Stimulated activated naive CD4-positive, alpha-beta T cell (primary cell): ENCODE measurements at regions not wholly inside any gene's neighbourhood (a gene's known extent, or its start where the extent isn't known, plus 50 kb on each side); places are given as distances from the start of the nearest gene placed in this dataset.
"Not testable (repeated sequence)": the region's sequence is repeated elsewhere in the genome, so short reads cannot be mapped to it uniquely, and the experiment has no call there.

Source experiments
- DNase-seq, 6 experiments: peaks; one replicate each; lab custom pipeline; 2025; lab: John Stamatoyannopoulos, UW

GRCh38 chr9:18036422-18037187, 437.3 kb upstream of the ADAMTSL1 start:
- DNase-seq: no peak

- DNase-seq: no peak
These were observed 436.0 kb upstream of the ADAMTSL1 start for GRCh38 chr9:18037981-18038380.

DNA sequence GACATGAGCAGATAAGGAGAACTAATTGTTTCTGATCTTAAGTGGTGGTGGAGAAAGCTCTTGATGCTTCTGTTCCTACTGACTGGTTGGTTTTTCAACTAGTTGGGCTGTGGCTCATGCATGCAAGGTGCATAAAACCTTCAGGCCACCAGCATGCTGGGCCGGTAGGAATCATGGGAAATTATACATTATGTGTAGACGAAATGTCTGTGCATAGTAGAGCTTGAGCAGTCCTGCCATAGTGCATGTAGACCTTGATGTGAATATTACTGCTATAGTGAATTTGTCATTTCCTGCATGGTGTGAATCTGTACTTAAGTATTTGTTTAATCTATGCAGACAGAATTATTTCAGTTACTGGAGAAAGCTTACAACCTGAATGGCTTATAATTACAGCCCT, 433.6 kb upstream of the ADAMTSL1 start:
- DNase-seq: no peak

DNA sequence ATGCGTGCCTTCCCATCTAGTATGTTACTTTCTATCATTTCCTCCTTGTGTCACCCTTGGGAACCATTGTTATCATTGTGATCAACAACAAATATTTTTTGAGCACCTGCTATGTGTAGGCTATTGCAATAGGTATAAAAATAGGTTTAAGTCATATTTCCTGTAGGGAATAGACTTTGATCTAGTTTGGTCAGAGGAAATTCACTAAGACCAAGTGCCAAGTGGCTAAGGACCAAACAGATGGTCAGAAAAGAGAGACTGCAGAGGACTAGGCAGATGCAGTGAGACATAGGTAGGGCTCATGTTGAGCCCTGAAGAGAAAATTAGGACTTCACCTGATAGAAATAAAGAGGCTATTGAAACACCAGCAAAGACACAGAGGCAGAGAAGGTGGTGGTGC, 430.0 kb upstream of the ADAMTSL1 start:
- no peak for DNase-seq

DNA sequence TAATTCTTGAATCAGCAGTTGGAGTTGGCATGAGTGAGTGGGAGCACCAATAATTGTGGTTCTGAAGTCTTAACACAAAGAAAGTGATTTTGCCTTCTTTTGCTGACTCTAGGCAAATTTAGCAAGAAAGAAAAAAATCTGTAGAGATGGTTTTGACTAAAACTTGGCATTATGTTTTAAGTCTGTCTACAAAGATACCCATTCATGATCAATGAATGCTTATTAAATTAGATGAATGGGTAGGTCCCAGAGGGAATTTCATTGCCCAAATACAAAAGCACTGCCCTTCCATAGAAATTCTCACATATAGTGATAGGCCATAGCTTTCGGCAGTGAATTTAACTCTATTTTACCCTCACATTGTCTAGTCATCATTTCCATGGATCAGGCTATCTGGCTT, 428.6 kb upstream of the ADAMTSL1 start:
- DNase-seq: no peak

- no peak for DNase-seq
These were observed 427.9 kb upstream of the ADAMTSL1 start for GRCh38 chr9:18046068-18046467.

- DNase-seq: no peak
These were observed 422.3 kb upstream of the ADAMTSL1 start for GRCh38 chr9:18051638-18052037.

- no peak for DNase-seq
These were observed 421.9 kb upstream of the ADAMTSL1 start for GRCh38 chr9:18052060-18052459.

DNA sequence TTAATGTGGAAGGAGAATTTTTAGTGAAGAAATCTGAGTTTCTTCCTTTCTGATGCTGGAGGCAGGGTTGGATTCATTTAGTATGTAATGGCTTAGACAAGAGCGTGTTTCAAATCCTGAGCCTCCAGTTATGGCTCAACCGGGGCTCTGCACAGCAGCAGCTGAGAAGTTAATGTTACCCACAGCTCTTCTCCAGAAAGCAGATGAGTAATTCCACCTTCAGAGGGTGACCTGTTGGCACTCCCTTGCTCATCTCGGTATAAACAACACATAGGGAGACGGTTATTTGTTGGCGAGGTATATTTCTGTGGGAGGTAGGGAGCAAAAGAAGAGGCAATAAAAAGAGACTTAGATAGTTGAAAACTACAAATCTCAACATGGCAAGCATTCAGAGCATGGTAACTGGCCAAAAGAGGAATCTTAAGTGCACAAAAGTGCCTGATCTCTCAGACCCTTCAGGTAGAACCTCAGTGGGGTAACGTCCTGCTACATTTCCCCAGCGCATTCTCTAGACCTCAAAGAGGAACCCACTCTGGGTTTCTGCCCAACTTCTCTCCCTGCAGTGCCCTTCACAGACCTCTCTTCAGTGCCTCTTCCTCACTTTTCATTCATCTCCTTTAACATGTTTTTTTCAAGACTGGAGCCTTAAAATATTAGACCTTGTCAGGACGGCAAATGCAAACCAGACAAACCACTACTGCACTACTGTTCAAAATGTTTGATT, 417.5 kb upstream of the ADAMTSL1 start:
- DNase-seq: no peak

- DNase-seq: no peak
These were observed 417.0 kb upstream of the ADAMTSL1 start for GRCh38 chr9:18056993-18057369.

- DNase-seq: no peak
These were observed 415.1 kb upstream of the ADAMTSL1 start for GRCh38 chr9:18058564-18059442.

DNA sequence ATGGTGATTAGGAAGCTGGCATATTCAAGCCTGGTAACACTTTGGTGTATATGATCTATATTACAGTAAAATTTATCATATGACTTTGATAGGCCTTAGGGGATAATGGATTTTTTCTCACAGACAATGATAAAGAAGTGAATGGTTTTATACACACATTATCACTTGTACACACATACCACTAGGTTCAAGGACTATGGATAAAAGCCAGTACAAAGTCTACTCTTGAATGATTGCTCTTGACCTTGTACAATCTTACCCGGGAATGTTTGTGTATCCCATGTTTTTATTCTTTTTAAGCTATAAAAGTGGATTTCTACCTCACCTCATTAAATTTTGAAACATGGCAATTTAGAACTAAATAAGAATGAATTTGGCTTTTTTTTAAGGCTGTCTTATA, 414.5 kb upstream of the ADAMTSL1 start:
- no peak for DNase-seq

DNA sequence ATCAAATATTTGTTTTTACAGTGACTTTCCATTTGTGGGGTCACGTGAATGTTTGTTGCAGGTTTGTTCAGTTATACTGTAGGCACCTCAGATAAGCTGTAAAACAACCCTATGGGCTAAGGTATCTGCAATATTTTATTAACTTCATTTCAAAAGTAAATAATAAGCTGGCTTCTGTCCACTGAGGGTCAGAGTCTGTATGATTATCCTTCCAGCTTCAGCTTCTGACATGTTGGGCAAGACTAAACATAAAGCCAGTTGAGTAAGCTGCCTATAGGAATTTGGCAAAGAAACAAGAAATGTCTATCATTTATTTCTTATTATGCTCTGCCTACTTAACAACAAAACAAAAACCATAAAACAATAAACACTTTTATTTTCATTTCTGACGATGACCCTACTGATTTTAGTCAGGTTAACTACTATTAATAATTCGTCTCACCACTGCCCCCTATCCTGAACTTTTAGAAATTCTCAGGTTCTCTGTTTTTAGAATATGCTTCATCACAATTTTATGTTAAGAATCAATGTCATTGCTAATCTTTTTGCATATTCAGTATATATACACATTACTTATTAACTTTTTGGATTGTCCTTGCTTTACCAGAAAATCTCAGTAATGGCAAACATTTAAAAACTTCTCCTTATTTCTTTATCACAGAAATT, 413.6 kb upstream of the ADAMTSL1 start:
- DNase-seq: no peak

DNA sequence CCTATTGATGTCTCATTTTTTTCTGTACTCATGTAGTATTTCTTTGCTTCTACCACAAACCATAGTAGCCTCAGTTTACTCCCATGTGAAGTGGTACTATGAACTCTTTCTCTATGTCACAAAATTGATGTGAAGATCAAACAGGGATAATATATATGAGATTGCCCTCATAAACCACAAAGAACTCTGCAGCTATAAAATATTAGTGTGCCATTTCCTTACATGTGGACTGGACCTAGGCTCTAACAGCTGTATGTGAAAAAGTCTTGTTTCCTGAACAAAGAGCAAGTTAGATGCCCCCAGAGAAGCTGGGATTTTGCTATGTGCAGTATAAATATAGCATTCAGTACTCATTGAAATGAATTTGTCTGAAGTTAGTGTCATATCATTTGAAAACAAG, 412.6 kb upstream of the ADAMTSL1 start:
- no peak for DNase-seq

GRCh38 chr9:18061856-18062255, 412.1 kb upstream of the ADAMTSL1 start:
- DNase-seq: no peak

DNA sequence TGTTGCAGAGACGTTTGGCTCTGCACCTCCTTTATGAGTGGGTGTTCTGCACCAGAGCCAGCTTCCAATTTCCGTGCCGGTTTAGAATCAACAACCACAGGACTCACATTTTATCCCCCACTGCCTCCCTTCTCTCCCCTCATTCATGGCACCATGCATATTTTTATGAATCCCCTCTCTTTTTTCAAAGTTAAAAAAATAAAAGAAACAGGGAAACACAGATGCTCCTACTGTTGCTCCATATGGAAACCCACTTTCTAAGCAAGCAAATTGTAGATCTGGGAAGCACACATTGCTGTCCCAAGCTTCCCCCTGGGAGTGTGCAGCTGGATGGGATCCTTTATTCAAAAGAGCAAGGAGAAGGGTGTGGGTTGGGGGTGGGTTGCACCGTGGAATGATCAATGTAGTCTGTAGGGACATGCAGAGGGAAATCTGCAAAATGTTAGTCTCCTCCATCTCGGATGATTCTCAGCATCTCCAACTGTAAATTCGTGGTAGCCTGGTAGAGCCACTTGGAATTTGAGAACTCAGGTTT, 410.0 kb upstream of the ADAMTSL1 start:
- no peak for DNase-seq

- DNase-seq: not testable (repeated sequence)
These were observed 407.3 kb upstream of the ADAMTSL1 start for GRCh38 chr9:18066608-18067007.

DNA sequence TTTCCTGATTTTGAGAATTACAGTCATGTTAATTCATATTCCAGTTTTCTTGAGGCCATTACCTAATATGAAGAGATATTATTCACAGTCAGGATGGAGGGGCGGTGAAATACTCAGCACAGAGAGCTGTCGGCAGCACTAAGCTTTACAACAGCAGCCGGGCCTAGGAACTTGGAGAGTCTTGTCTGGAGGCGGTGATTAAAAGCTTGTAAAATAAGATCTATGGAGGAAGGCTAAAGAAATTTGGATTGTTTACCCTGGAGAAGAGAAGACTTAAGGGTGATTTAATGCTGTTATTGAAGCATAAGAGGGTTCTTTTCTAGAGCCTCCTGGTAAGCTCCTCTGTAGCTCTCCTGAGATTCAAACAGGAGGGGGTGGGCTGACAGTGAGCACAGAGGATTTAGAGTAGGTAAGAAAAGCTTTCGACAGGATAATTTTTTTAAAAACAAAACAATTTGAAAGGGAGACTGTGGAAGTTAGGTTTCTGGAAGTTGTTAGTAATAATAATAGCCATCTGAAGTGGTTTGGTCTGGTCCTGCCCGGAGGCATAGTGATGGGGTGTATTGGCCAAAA, 406.3 kb upstream of the ADAMTSL1 start:
- DNase-seq: no peak

GRCh38 chr9:18068900-18069299, 405.1 kb upstream of the ADAMTSL1 start:
- DNase-seq: no peak

DNA sequence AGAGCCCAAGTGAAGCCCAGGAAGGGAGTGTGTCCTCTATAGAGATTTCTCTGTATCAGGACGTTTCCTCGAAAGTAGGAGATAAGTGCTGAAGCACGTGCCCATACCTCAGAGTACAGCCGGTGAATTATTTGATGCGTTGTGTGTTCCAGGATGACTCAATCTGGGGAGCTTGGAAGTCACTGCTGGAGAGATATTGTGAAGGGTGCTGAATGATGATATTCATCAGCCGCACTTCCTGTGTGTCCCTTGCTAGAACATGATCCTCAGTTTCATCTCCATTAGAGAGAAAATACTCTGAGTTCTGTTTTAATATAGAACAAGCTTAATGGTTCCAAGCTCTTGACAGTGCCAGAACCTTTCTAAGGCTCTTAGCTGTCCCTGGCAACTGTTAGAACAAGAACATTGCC, 402.3 kb upstream of the ADAMTSL1 start:
- no peak for DNase-seq

- DNase-seq: no peak
These were observed 401.0 kb upstream of the ADAMTSL1 start for GRCh38 chr9:18073002-18073401.
